Transverse colon (tissue), 4 donors: ENCODE measurements at regions not wholly inside any gene's neighbourhood (a gene's known extent, or its start where the extent isn't known, plus 50 kb on each side); places are given as distances from the start of the nearest gene placed in this dataset.

ENCODE experiments used
- POLR2A ChIP-seq: fragments of 450-650 bp; IDR thresholded peaks from one replicate; pipeline ENCODE4 v1.6.1; 2016; ENCODE audit warnings: antibody characterized with exemption, mild to moderate bottlenecking, moderate library complexity
- POLR2AphosphoS5 ChIP-seq, 3 donors: sonication (generic); formaldehyde crosslinking; IDR thresholded peaks; one replicate each; pipeline ENCODE4 v1.6.1; 2016; ENCODE audit warnings: antibody characterized with exemption in 3 of 3
- TF ChIP-seq, protein P1 (sequence below), 5 experiments: fragments of 200-600 bp in 3 of 5; fragments of 450-650 bp in 2 of 5; sonication (generic) in 3 of 5; IDR thresholded peaks; 1 replicate in 2 of 5; 2 replicates in 3 of 5; pipeline ENCODE4 v1.5.1; 2016 to 2017; ENCODE audit warnings: antibody characterized with exemption in 5 of 5, inconsistent platforms in 3 of 5, mild to moderate bottlenecking in 2 of 5, moderate library complexity in 1 of 5

DNA sequence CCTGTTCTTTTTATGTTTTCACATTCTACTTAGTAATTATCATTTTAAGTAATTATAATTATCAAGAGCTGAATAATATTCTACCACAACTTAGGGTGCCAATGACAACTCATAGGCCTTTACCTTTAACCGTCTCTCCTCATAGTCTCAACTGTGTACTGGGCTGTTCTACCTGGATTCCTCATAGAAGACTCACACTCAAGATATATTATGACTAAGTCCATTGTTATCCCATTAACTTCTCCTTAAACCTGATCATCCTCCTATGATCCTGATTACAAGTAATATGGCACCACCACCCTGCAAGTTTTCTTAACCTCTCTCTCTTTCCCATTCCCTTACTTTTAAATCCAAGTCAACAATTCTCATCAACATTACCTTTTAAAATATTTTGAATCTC lies 285.9 kb upstream of the VEPH1 start:
- TF ChIP-seq, protein P1, sequence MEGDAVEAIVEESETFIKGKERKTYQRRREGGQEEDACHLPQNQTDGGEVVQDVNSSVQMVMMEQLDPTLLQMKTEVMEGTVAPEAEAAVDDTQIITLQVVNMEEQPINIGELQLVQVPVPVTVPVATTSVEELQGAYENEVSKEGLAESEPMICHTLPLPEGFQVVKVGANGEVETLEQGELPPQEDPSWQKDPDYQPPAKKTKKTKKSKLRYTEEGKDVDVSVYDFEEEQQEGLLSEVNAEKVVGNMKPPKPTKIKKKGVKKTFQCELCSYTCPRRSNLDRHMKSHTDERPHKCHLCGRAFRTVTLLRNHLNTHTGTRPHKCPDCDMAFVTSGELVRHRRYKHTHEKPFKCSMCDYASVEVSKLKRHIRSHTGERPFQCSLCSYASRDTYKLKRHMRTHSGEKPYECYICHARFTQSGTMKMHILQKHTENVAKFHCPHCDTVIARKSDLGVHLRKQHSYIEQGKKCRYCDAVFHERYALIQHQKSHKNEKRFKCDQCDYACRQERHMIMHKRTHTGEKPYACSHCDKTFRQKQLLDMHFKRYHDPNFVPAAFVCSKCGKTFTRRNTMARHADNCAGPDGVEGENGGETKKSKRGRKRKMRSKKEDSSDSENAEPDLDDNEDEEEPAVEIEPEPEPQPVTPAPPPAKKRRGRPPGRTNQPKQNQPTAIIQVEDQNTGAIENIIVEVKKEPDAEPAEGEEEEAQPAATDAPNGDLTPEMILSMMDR (IDR thresholded peaks at IDR 0.05): no peak
- TF ChIP-seq POLR2A (no peak), POLR2AphosphoS5 (IDR thresholded peaks at IDR 0.05) (no peak)
